HG02943 (cell line): ENCODE measurements at regions not wholly inside any gene's neighbourhood (a gene's known extent, or its start where the extent isn't known, plus 50 kb on each side); places are given as distances from the start of the nearest gene placed in this dataset.
A peak's percentile ranks its signal among the peaks of the same experiment; 100 is the strongest.

Experiments
- ATAC-seq: cut with Tn5 transposase; IDR thresholded peaks from one replicate; pipeline ENCODE4 v1.9.1; 2021; ENCODE audit warnings: mild to moderate bottlenecking, low read depth, moderate library complexity; ENCODE audit not compliant: unreplicated experiment

GRCh38 chr10:3494838-3495230 is 290.2 kb downstream of the KLF6 start:
- no peak for ATAC-seq

DNA sequence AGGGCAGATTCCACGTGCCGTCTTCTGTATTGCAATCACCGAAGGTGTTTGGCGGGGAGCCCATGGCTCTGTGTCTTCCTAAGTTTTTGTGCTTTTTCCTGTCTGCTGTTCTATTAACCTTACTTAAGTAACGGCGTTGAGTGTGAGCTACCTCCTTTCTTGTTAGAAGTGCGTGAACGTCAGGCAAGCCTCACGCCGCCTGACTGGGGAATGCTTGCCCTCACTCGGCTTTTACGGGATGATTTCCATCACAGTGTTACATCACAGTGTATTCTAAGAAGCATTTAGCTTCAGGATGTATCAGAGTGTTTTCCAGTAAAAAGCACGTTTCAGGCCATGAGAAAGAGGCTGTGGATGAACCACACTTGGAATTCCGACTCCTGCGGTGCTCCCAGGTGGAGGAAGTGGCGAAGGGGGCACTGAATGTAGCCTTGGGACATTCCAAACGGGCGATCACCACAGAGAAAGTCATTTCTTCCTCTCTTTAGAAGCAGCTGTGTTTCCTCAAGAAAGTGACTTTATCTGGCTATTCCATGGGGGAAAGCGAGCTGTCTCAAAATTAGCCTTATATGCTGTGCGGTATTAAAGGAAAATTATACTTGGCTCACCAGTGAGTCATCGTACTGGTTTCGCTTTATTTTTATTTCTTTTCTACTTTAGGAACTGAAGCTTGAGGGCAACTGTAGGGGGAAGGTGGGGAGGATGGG is 290.7 kb downstream of the KLF6 start:
- ATAC-seq: no peak

GRCh38 chr10:3493621-3494020 is 291.4 kb downstream of the KLF6 start:
- no peak for ATAC-seq

GRCh38 chr10:3491571-3491970 is 293.4 kb downstream of the KLF6 start:
- no peak for ATAC-seq

GRCh38 chr10:3487228-3487627 is 297.8 kb downstream of the KLF6 start:
- ATAC-seq: no peak

DNA sequence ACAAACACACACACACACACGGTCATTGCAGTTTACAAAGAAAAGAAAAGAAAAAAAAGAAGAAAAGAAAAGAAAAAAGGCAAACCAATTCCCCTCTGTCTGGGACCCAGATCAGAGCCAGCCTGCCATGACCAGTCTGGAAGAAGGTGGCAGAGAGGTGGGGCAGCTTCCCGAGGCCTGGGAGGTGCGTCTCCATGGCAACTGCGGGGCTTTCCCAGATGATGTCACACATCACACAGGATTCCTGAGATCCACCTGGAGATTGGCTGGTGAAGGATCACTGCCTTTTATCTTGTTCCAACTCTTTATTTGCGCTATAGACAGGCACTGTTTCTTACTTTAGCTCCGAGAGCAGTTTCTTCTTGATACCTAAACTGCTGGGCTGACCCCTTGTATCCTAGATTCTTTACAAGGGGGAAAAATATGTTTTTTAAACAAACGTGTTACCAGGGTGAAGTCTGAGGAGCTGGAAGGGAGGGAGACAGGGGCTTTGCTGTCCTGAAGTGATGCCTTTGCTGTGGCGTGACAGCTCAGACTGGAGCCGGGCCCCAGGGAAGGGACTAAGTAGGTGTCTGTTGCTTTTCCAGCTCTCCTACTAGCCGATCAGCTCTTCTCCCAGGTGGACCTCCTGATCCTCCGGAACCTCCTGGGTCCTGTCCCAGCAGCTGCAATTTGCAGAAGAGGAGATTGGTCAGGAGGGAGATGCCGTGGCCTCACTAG is 298.5 kb downstream of the KLF6 start:
- no peak for ATAC-seq

DNA sequence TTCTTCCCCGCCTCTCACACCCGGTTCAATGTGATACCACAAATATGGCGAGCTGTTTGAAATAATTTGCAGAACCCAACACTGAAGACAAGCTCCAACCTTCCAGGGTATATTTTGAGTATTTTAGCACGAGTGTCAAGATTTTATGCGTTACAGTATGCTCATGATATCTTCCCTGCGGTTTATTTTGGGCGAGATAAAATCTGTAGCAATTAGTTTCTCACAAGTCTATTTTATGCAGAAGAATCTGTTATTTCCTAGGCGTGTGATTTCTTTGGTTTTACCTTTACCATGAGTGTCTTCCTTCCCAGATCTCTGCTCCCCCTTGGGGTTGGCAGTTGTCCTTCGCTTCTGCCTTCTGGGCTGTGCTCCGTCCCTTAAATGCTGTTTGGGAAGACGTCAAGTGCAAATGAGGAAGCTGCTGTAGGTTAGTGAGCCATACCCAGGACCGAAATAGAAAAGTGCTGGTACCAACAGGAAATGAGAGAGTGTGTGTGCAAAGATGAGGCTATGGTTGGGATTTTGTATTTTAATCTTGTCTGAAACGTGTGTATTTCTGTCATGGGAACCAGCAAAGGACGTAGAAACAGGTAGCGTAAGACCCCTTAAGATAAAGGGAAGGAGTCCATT is 299.8 kb downstream of the KLF6 start:
- ATAC-seq: peak; percentile 44

DNA sequence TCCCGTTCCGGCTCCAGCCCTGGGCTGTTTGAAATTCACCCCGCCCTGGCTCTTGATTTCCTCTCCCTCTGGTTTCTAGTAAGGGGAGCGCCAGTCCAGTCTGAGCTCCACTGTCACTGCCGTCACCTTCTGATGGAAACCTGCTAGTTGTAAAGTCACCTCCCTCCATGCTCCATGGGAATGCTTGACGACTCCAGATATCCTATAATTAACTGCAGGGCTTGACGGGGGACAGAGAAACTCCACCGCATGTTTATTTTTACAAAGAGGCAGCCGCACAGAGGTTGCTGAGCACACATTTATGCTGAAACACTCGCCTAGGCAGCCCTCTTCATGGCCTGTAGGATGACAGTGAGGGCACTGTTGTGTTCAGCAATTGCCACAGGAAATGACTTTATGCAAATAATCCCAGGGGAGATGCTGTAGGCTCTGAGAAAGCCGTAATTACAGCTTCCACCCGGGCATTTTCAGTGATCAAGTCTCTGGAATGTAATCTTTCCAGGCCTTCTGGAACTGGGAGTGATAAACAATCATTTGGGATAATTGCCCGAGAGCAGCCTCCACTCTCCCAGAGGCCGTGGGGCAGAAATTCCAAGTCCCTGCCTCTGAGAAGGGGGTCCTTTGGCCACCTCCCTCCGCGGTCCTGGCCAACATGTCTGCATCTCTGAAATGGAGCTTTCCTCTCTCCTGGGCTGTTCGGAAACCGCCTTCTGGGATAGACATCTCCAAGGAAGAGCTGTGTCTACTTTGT is 300.5 kb downstream of the KLF6 start:
- ATAC-seq: peak; percentile 84

DNA sequence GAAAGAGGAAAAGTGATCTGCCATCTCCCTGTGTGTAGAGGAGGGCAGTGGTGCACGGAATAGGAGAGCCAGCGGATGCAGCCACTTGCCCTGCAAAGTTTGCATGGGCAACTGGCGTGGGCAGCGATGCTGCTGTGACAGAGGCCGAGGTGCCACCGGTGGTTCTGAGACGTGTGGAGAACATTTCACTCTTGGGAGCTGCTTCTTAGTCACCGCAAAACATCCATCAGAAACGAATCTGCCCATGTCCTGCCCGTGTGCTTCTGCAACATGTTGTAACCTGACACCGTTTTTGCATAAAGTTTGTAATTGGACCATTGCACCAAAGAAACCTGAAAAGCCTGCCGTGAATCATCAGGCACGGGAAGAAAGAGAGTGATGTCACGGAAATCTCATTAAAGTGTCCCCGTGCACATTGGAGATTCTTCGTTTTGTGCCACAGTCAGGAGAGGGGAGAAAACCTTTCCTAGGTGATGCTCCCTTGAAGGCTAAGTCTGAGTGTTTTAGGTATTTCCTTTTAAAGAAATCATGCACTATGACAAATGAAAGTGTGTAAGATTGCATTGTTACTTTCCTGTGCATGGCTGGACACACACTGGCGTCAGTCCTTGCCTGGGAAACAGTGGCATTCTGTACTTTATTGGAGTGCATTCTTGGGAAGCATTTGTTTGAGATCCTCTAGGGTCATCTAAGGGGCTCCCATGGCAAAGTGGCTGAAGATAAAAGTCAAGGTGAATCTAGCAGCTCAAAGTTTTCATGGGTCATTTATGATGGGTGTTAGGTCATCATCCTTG is 302.6 kb downstream of the KLF6 start:
- ATAC-seq: no peak

DNA sequence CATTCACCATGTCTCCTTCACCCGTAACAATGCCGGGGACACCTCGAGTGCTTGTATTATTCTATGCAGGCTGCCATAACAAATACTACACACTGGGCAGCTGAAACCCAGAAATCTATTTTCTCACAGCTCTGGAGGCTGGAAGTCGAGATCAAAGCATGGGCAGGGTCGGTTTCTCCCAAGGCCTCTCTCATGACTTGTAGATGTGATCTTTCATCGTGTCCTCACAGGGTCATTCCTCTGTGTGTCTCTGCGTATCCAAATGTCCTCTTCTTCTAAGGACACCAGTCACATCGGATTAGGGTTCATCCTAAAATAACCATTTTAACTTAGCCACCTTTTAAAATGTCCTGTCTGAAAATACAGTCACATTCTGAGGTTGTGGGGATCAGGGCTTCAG is 303.5 kb downstream of the KLF6 start:
- no peak for ATAC-seq

GRCh38 chr10:3480990-3481315 is 304.1 kb downstream of the KLF6 start:
- no peak for ATAC-seq

GRCh38 chr10:3480281-3480989 is 304.6 kb downstream of the KLF6 start:
- no peak for ATAC-seq

GRCh38 chr10:3478632-3479240 is 306.2 kb upstream of the PITRM1 start:
- no peak for ATAC-seq

- ATAC-seq: no peak
Measured at GRCh38 chr10:3478153-3478552, 305.6 kb upstream of the PITRM1 start.

- no peak for ATAC-seq
Measured at GRCh38 chr10:3477683-3478082, 305.1 kb upstream of the PITRM1 start.

GRCh38 chr10:3476640-3477448 is 304.3 kb upstream of the PITRM1 start:
- ATAC-seq: no peak

GRCh38 chr10:3476186-3476585 is 303.6 kb upstream of the PITRM1 start:
- no peak for ATAC-seq

DNA sequence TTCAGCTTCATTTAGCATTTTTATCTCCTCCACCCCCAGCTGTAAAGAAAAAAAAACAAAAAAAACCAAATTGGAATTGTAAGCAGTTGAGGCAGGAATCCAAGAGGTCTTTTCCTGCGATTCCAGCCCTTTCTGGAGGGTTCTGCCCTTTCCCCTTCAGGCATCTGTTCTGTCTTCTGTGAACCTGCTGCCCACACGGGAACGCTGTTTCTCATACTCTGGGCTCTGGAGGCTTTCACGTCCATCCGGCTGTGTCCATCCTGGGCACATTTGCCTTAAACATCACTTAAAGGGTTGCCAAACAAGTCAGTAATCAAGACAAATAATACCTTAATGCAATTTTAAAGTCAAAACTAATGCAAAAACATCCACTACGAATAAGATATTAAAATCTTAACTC is 302.8 kb upstream of the PITRM1 start:
- no peak for ATAC-seq

GRCh38 chr10:3474266-3474665 is 301.7 kb upstream of the PITRM1 start:
- no peak for ATAC-seq
